ENCODE measurements at regions not wholly inside any gene's neighbourhood (a gene's known extent, or its start where the extent isn't known, plus 50 kb on each side); places are given as distances from the start of the nearest gene placed in this dataset. TPM values are rescaled to one million over a fixed set of nuclear protein-coding genes. Genes with fewer than 3 reads are reported as not detected.

DNA sequence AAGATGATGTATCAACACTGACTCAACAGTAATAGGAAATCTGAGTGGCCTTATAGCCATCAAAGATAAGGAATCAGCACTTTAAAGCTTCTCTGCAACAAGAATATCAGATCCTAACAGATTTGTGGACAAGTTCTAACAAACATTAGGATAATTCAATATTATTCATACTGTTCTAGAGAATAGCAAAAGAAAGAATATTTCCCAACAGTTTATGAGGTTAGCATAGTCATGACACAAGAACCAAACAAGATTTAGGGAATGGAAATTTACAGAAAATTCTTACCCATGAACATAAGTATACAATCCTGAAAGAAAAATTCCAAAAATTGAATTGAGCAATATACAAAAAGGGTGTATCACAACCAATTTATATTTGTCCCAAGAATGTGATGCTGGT, 64.3 kb upstream of the BTBD3 start:
- Histone ChIP-seq H2AFZ (replicated peaks) (no peak overlapping the region), H4K20me1 (ENCODE audit: low read depth) (no peaks in the 10 kb centered on the region), H3K4me2 (no peak overlapping the region), H3K27ac (no peak overlapping the region), H3K79me2 (ENCODE audit: low read depth) (no peaks in the 10 kb centered on the region), H3K27me3 (no peaks in the 10 kb centered on the region), H3F3A (ENCODE audit: low read depth) (no peaks in the 10 kb centered on the region), H3K9me3 (ENCODE audit: low read depth) (no peaks in the 10 kb centered on the region), H3K4me1 (peaks cover 5% of the 10 kb centered on the region), H3K4me3 (no peak overlapping the region), H3K36me3 (no peaks in the 10 kb centered on the region), H3K9ac (no peak overlapping the region)
- H3K27me3 Mint-ChIP-seq (ENCODE audit: insufficient read depth, low read depth): no peaks in the 10 kb centered on the region
- no peak overlapping the region for H3K4me3 Mint-ChIP-seq
- H3K27ac Mint-ChIP-seq: no peak overlapping the region
- no peak for DNase-seq (ENCODE audit: low spot score)
- peaks cover 7% of the 10 kb centered on the region for H3K4me1 Mint-ChIP-seq
- TF ChIP-seq, protein P1, sequence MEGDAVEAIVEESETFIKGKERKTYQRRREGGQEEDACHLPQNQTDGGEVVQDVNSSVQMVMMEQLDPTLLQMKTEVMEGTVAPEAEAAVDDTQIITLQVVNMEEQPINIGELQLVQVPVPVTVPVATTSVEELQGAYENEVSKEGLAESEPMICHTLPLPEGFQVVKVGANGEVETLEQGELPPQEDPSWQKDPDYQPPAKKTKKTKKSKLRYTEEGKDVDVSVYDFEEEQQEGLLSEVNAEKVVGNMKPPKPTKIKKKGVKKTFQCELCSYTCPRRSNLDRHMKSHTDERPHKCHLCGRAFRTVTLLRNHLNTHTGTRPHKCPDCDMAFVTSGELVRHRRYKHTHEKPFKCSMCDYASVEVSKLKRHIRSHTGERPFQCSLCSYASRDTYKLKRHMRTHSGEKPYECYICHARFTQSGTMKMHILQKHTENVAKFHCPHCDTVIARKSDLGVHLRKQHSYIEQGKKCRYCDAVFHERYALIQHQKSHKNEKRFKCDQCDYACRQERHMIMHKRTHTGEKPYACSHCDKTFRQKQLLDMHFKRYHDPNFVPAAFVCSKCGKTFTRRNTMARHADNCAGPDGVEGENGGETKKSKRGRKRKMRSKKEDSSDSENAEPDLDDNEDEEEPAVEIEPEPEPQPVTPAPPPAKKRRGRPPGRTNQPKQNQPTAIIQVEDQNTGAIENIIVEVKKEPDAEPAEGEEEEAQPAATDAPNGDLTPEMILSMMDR (IDR thresholded peaks at IDR 0.05): no peak
- TF ChIP-seq EZH2 (IDR thresholded peaks at IDR 0.05): no peak
- no peak for TF ChIP-seq EZH2phosphoT487 (IDR thresholded peaks at IDR 0.05)
- H3K9me3 Mint-ChIP-seq: no peaks in the 10 kb centered on the region
- H3K36me3 Mint-ChIP-seq: no peaks in the 10 kb centered on the region

DNA sequence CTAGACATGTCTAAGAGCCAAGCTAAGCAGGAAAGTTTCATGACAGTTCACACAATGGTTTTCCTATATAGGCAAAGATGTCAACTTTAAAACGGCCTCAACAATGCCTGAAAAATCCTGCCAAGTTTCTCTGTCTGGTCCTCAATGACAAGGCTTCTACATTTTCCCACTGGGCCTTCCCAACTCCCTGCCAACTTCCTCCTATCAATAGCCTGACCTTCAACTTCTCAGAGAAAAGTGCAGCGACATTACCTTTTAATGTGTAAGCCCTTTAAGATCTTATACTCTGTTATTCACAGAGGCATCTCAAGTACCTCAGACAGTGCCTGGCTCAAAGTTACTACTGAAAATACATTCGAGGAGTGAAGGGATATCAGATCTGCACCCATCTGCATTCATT, 56.2 kb upstream of the BTBD3 start:
- Histone ChIP-seq H3K27me3 (no peaks in the 10 kb centered on the region), H3K4me2 (no peak overlapping the region), H3F3A (ENCODE audit: low read depth) (no peaks in the 10 kb centered on the region), H3K4me3 (no peak overlapping the region), H4K20me1 (ENCODE audit: low read depth) (no peaks in the 10 kb centered on the region), H3K79me2 (ENCODE audit: low read depth) (no peaks in the 10 kb centered on the region), H3K36me3 (no peaks in the 10 kb centered on the region), H3K4me1 (no peaks in the 10 kb centered on the region), H3K27ac (no peak overlapping the region), H2AFZ (replicated peaks) (no peak overlapping the region), H3K9me3 (ENCODE audit: low read depth) (no peaks in the 10 kb centered on the region), H3K9ac (no peak overlapping the region)
- Mint-ChIP-seq H3K4me3 (no peak overlapping the region), H3K27me3 (ENCODE audit: insufficient read depth, low read depth) (peaks cover 3% of the 10 kb centered on the region), H3K36me3 (no peaks in the 10 kb centered on the region), H3K9me3 (peaks cover 3% of the 10 kb centered on the region), H3K27ac (no peak overlapping the region), H3K4me1 (no peaks in the 10 kb centered on the region)
- TF ChIP-seq EZH2 (IDR thresholded peaks at IDR 0.05) (no peak), EZH2phosphoT487 (IDR thresholded peaks at IDR 0.05) (no peak)
- TF ChIP-seq, protein P1 (IDR thresholded peaks at IDR 0.05): no peak
- no peak for DNase-seq (ENCODE audit: low spot score)

DNA sequence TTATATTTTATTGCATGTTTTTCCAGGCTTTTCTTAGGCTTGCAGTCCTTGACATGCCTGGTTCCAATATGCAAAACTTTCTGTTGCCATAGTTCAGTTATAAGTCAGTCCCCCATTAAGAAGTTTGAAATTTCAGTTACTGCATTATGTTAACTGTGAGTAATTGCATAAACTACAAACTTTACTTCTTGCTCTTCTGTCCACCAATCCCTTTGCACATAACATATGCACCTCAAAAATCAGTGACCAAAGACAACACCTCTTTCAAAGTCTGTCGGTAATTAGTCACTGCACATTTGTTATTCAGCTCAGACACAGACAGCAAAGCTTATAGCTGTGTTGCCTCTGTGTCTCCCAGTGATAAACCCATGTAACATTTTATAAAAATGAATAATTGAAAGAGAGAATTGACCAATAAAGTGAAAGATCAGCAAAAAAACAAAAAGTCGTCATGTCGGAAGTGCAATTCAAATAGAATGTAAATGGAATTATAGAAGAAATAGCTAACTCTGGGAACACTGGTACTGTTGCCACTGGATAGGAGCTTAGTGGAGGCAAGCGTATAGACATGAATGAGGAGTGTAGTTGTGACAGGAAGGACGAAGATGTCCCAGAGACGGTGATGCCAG, 50.3 kb upstream of the BTBD3 start:
- peaks cover 3% of the 10 kb centered on the region for H3K27me3 Mint-ChIP-seq (ENCODE audit: insufficient read depth, low read depth)
- H3K36me3 Mint-ChIP-seq: no peaks in the 10 kb centered on the region
- H3K4me1 Mint-ChIP-seq: no peaks in the 10 kb centered on the region
- H4K20me1 ChIP-seq (ENCODE audit: low read depth): no peaks in the 10 kb centered on the region
- no peaks in the 10 kb centered on the region for H3K9me3 Mint-ChIP-seq
- no peaks in the 10 kb centered on the region for H3K4me1 ChIP-seq
- no peaks in the 10 kb centered on the region for H3K9me3 ChIP-seq (ENCODE audit: low read depth)
- no peak overlapping the region for H3K4me3 Mint-ChIP-seq
- H3K36me3 ChIP-seq: no peaks in the 10 kb centered on the region
- TF ChIP-seq EZH2phosphoT487 (IDR thresholded peaks at IDR 0.05): no peak
- TF ChIP-seq, protein P1 (IDR thresholded peaks at IDR 0.05): no peak
- TF ChIP-seq EZH2 (IDR thresholded peaks at IDR 0.05): no peak
- H3K27ac Mint-ChIP-seq: no peak overlapping the region
- no peak overlapping the region for H3K9ac ChIP-seq
- no peak overlapping the region for H3K27ac ChIP-seq
- no peaks in the 10 kb centered on the region for H3K27me3 ChIP-seq
- no peaks in the 10 kb centered on the region for H3K79me2 ChIP-seq (ENCODE audit: low read depth)
- DNase-seq (ENCODE audit: low spot score): no peak
- H3K4me3 ChIP-seq: no peak overlapping the region
- H3K4me2 ChIP-seq: no peak overlapping the region
- H2AFZ ChIP-seq (replicated peaks): no peak overlapping the region
- H3F3A ChIP-seq (ENCODE audit: low read depth): no peaks in the 10 kb centered on the region

Small RNAs in the stretch of these regions (small RNA-seq; reads per million reads assigned to genes)
- gene AL080274.1 (not detected), gene RN7SKP111 (not detected)
